Inflammatory macrophage treated with lipopolysaccharide for 1 hour (primary cell): ENCODE measurements at regions not wholly inside any gene's neighbourhood (a gene's known extent, or its start where the extent isn't known, plus 50 kb on each side); places are given as distances from the start of the nearest gene placed in this dataset.

Experiments
- DNase-seq, 2 donors: peaks; one replicate each; pipeline ENCODE4 v3.0.0-alpha.2; 2020 to 2022

- no peak for DNase-seq
Observed at GRCh38 chr16:50991436-50991835, 159.6 kb downstream of the SALL1 start.

- no peak for DNase-seq
Observed at GRCh38 chr16:50991006-50991405, 160.1 kb downstream of the SALL1 start.

GRCh38 chr16:50989047-50989446 lies 162.0 kb downstream of the SALL1 start:
- DNase-seq: no peak

GRCh38 chr16:50988441-50988840 lies 162.6 kb downstream of the SALL1 start:
- DNase-seq: no peak

- DNase-seq: no peak
Observed at GRCh38 chr16:50986453-50986852, 164.6 kb downstream of the SALL1 start.

- DNase-seq: no peak
Observed at GRCh38 chr16:50985733-50986132, 165.3 kb downstream of the SALL1 start.

- no peak for DNase-seq
Observed at GRCh38 chr16:50984688-50985087, 166.4 kb downstream of the SALL1 start.

- no peak for DNase-seq
Observed at GRCh38 chr16:50982808-50983207, 168.3 kb downstream of the SALL1 start.

GRCh38 chr16:50981951-50982350 lies 169.1 kb downstream of the SALL1 start:
- DNase-seq: no peak

GRCh38 chr16:50980666-50981065 lies 170.4 kb downstream of the SALL1 start:
- DNase-seq: no peak

- no peak for DNase-seq
Observed at GRCh38 chr16:50979806-50980620, 171.1 kb downstream of the SALL1 start.

GRCh38 chr16:50977138-50977537 lies 173.9 kb downstream of the SALL1 start:
- no peak for DNase-seq

GRCh38 chr16:50974438-50975036 lies 176.5 kb downstream of the SALL1 start:
- DNase-seq: no peak

GRCh38 chr16:50972876-50973275 lies 178.2 kb downstream of the SALL1 start:
- no peak for DNase-seq

- no peak for DNase-seq
Observed at GRCh38 chr16:50970281-50970680, 180.8 kb downstream of the SALL1 start.

- DNase-seq: no peak
Observed at GRCh38 chr16:50967827-50968612, 183.1 kb downstream of the SALL1 start.

- DNase-seq: no peak
Observed at GRCh38 chr16:50964491-50964890, 186.6 kb downstream of the SALL1 start.

GRCh38 chr16:50961952-50962351 lies 189.1 kb downstream of the SALL1 start:
- DNase-seq: no peak

GRCh38 chr16:50960517-50961202 lies 190.4 kb downstream of the SALL1 start:
- DNase-seq: no peak

GRCh38 chr16:50957056-50957455 lies 194.0 kb downstream of the SALL1 start:
- no peak for DNase-seq

GRCh38 chr16:50956637-50957036 lies 194.4 kb downstream of the SALL1 start:
- DNase-seq: no peak

- DNase-seq: no peak
Observed at GRCh38 chr16:50955311-50955710, 195.8 kb downstream of the SALL1 start.

GRCh38 chr16:50954469-50954868 lies 196.6 kb downstream of the SALL1 start:
- DNase-seq: no peak
